ENCODE measurements at regions not wholly inside any gene's neighbourhood (a gene's known extent, or its start where the extent isn't known, plus 50 kb on each side); places are given as distances from the start of the nearest gene placed in this dataset.

DNA sequence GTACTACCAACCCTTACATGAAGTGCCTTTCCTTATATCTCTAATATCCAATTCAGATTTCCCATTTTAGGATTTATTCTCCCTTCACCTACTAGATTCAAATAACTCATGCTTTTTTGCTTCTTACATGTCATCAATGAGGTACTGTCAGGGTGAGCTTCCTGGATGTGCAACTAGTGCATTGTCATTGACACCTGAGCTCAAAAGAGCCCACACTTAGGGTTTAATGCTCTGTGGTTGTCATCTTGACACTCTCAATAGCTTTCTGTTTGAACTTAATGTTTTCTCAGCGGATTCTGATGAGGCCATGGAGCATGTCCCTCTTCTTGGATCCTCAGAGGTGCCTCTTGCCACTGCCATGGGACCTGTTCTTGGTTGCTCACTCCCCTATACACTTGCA, 1033.3 kb upstream of the EYS start:
- CTCF ChIA-PET = no interaction called here
- no peak for DNase-seq (ENCODE audit: extremely low spot score)
- TF ChIP-seq LEF1 (IDR thresholded peaks at IDR 0.05; ENCODE audit: borderline replicate concordance) (no peak), FOXA1 (IDR thresholded peaks at IDR 0.05) (no peak), SP1 (IDR thresholded peaks at IDR 0.05) (no peak), FOXK2 (IDR thresholded peaks at IDR 0.05) (no peak), FOXM1 (IDR thresholded peaks at IDR 0.05; ENCODE audit: borderline replicate concordance) (no peak), SUZ12 (IDR thresholded peaks at IDR 0.05) (no peak), ELF4 (IDR thresholded peaks at IDR 0.05) (no peak), ARNT (IDR thresholded peaks at IDR 0.05) (no peak), TARDBP (IDR thresholded peaks at IDR 0.05) (no peak), CTBP1 (IDR thresholded peaks at IDR 0.05; ENCODE audit: borderline replicate concordance) (no peak), ZNF384 (IDR thresholded peaks at IDR 0.05) (no peak), NFRKB (IDR thresholded peaks at IDR 0.05) (no peak), HDGF (IDR thresholded peaks at IDR 0.05; ENCODE audit: borderline replicate concordance) (no peak), BHLHE40 (IDR thresholded peaks at IDR 0.05; ENCODE audit: borderline replicate concordance) (no peak)
- TF ChIP-seq, protein P1, sequence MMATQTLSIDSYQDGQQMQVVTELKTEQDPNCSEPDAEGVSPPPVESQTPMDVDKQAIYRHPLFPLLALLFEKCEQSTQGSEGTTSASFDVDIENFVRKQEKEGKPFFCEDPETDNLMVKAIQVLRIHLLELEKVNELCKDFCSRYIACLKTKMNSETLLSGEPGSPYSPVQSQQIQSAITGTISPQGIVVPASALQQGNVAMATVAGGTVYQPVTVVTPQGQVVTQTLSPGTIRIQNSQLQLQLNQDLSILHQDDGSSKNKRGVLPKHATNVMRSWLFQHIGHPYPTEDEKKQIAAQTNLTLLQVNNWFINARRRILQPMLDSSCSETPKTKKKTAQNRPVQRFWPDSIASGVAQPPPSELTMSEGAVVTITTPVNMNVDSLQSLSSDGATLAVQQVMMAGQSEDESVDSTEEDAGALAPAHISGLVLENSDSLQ (IDR thresholded peaks at IDR 0.05) = no peak
- POLR2A ChIA-PET = no interaction called here

DNA sequence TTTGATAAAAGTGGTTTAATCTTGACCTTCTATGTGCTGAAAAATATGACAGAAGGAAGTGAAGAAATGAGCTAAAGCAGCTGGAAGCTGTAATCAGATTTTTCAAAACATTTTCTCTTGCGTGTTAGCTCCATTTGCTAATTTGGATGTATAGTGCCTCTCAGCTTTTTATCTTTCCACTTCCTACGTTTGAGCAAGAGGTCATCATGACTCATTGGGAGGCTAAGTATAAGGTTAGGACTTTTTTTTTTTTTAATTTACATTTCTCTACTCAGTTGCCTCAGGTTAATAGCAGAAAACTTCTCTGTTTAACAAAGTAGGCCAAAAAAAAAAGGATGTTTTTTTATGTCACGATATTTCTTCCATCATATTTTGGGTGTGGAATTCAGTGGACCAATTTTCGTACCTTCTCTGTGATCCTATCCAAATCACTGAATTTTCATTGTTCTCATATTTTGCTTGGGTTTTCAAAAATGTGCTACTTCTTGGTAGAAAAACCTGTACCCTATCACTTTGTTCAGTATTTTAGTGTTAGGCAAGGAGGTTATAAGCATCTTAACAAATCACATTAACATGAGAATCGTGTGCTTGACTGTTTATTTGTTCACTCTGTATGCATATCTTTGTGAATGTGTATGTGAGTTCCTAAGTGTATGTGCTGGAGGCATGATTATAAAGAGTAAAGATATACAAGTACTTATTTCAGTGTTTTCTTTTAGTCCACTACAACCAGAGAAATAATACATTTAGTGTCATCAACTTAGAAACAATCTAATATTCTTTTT, 1028.3 kb upstream of the EYS start:
- CTCF ChIA-PET = no interaction called here
- TF ChIP-seq L3MBTL2 (conservative IDR thresholded peaks at IDR 0.05) = no peak
- TF ChIP-seq FOXK2 (IDR thresholded peaks at IDR 0.05) = no peak
- no peak for TF ChIP-seq FOXA1 (IDR thresholded peaks at IDR 0.05)
- no peak for TF ChIP-seq ZNF384 (IDR thresholded peaks at IDR 0.05)
- no peak for TF ChIP-seq CTBP1 (IDR thresholded peaks at IDR 0.05; ENCODE audit: borderline replicate concordance)
- no peak for TF ChIP-seq SUZ12 (IDR thresholded peaks at IDR 0.05)
- TF ChIP-seq, protein P1 (IDR thresholded peaks at IDR 0.05) = no peak
- TF ChIP-seq LEF1 (IDR thresholded peaks at IDR 0.05; ENCODE audit: borderline replicate concordance) = no peak
- TF ChIP-seq FOXM1 (IDR thresholded peaks at IDR 0.05; ENCODE audit: borderline replicate concordance) = no peak
- no peak for TF ChIP-seq SP1 (IDR thresholded peaks at IDR 0.05)
- TF ChIP-seq ELF4 (IDR thresholded peaks at IDR 0.05) = no peak
- no peak for TF ChIP-seq BHLHE40 (IDR thresholded peaks at IDR 0.05; ENCODE audit: borderline replicate concordance)
- TF ChIP-seq ARNT (IDR thresholded peaks at IDR 0.05) = no peak
- no peak for TF ChIP-seq TARDBP (IDR thresholded peaks at IDR 0.05)
- no peak for TF ChIP-seq HDGF (IDR thresholded peaks at IDR 0.05; ENCODE audit: borderline replicate concordance)
- TF ChIP-seq NFRKB (IDR thresholded peaks at IDR 0.05) = no peak
- no peak for DNase-seq (ENCODE audit: extremely low spot score)
- POLR2A ChIA-PET = no interaction called here

DNA sequence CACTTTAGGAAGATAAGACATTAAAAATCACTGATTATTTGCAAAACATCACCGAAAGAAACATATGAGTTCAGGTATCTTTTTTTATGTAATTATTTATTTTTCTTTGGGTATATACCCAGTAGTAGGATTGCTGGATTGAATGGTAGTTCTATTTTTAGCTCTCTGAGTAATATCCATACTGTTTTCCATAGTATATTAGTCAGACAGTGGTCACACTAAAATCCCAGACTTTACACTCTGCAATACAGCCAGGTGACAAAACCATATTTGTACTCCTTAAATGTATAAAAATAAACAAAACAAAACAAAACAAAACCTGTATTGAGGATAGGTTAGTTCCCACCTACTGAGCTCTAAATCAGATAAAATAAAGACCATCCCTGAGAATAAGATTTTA, 1024.3 kb upstream of the EYS start:
- DNase-seq (ENCODE audit: extremely low spot score) = no peak
- TF ChIP-seq ARNT (IDR thresholded peaks at IDR 0.05) (no peak), BHLHE40 (IDR thresholded peaks at IDR 0.05; ENCODE audit: borderline replicate concordance) (no peak), FOXA1 (IDR thresholded peaks at IDR 0.05) (no peak), HDGF (IDR thresholded peaks at IDR 0.05; ENCODE audit: borderline replicate concordance) (no peak), LEF1 (IDR thresholded peaks at IDR 0.05; ENCODE audit: borderline replicate concordance) (no peak), FOXK2 (IDR thresholded peaks at IDR 0.05) (no peak)
- CTCF ChIA-PET = interaction anchor here (0.7 kb wide), 1 partner anchor 1096 kb away, joined by 3 read pairs; no protein-coding TSS in a partner anchor
- POLR2A ChIA-PET = no interaction called here

DNA sequence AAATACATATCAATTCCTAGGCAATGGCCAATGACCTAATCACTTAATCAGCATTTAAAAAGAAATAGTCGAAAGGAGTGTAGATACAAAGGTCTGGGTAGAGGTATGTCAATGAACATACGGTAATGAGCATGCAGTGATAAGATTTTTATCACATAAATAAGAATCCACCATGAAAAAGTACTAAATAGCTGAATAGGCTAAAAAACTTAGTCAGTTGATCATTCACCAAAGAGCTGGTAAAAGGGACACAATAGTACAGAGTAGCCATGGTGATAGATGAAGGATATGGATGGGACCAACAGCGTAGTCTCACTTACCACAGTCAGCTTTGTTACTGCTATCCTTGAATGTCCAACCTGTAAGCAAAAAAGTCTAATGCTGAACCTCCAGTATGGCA, 1018.6 kb upstream of the EYS start:
- DNase-seq (ENCODE audit: extremely low spot score) = no peak
- ChIA-PET POLR2A (no interaction called here), CTCF (no interaction called here)
- TF ChIP-seq HDGF (IDR thresholded peaks at IDR 0.05; ENCODE audit: borderline replicate concordance) (no peak), L3MBTL2 (conservative IDR thresholded peaks at IDR 0.05) (no peak), SP1 (IDR thresholded peaks at IDR 0.05) (no peak), SUZ12 (IDR thresholded peaks at IDR 0.05) (no peak), CTBP1 (IDR thresholded peaks at IDR 0.05; ENCODE audit: borderline replicate concordance) (no peak), ZNF384 (IDR thresholded peaks at IDR 0.05) (no peak), FOXK2 (IDR thresholded peaks at IDR 0.05) (no peak), ARNT (IDR thresholded peaks at IDR 0.05) (no peak), FOXM1 (IDR thresholded peaks at IDR 0.05; ENCODE audit: borderline replicate concordance) (no peak), LEF1 (IDR thresholded peaks at IDR 0.05; ENCODE audit: borderline replicate concordance) (no peak)
- TF ChIP-seq, protein P1 (IDR thresholded peaks at IDR 0.05) = no peak

DNA sequence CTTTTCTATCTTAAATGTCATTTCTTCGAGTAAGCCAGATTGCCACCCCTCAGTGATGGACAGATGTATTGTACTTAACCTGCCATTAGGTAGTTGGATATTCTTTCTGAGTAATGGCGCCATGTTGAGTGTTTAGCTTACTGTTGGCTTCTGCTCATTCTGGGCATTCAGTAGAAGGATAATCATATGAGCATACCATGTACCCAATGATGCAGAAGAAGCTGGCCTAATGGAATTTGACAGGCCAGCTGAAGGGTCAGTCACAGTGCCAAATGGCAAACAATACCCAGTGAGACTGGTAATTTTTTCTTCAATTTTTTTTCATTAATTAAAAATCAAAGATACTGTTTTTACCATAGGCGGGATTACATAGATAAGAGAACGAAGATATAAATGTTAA, 1010.8 kb upstream of the EYS start:
- DNase-seq (ENCODE audit: extremely low spot score) = no peak
- ChIA-PET POLR2A (no interaction called here), CTCF (no interaction called here)
- TF ChIP-seq CTBP1 (IDR thresholded peaks at IDR 0.05; ENCODE audit: borderline replicate concordance) (no peak), SP1 (IDR thresholded peaks at IDR 0.05) (no peak), L3MBTL2 (conservative IDR thresholded peaks at IDR 0.05) (no peak), HDGF (IDR thresholded peaks at IDR 0.05; ENCODE audit: borderline replicate concordance) (no peak), TARDBP (IDR thresholded peaks at IDR 0.05) (no peak), NFRKB (IDR thresholded peaks at IDR 0.05) (no peak), LEF1 (IDR thresholded peaks at IDR 0.05; ENCODE audit: borderline replicate concordance) (no peak), FOXA1 (IDR thresholded peaks at IDR 0.05) (no peak), FOXK2 (IDR thresholded peaks at IDR 0.05) (no peak)

DNA sequence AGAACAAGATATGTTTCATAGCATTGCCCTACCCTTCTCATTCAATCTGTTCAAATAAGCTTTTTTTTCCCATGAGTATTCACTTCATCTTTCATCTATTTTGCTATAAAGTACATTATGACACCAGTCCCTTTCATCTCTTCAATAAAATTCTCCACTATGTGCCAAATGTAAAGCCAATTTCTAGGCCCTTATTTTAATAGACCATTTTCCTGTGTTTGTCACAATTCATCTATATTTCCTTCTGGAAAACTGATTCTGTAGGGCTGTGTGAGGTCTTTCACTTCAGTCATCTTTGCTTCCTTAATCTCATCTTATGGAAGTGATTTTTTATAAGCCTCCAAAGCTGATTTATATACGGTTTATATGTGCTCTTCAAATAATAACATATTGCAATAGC, 992.4 kb upstream of the EYS start:
- TF ChIP-seq ZNF384 (IDR thresholded peaks at IDR 0.05) (no peak), CTBP1 (IDR thresholded peaks at IDR 0.05; ENCODE audit: borderline replicate concordance) (no peak), ELF4 (IDR thresholded peaks at IDR 0.05) (no peak), FOXM1 (IDR thresholded peaks at IDR 0.05; ENCODE audit: borderline replicate concordance) (no peak), HDGF (IDR thresholded peaks at IDR 0.05; ENCODE audit: borderline replicate concordance) (no peak), L3MBTL2 (conservative IDR thresholded peaks at IDR 0.05) (no peak), LEF1 (IDR thresholded peaks at IDR 0.05; ENCODE audit: borderline replicate concordance) (no peak)
- TF ChIP-seq, protein P1 (IDR thresholded peaks at IDR 0.05) = no peak
- no peak for DNase-seq (ENCODE audit: extremely low spot score)
- ChIA-PET POLR2A (no interaction called here), CTCF (no interaction called here)
